H1 (cell line): ENCODE measurements at regions not wholly inside any gene's neighbourhood (a gene's known extent, or its start where the extent isn't known, plus 50 kb on each side); places are given as distances from the start of the nearest gene placed in this dataset.

ENCODE experiments used
- CTCF ChIP-seq, 3 experiments: IDR thresholded peaks; 1 replicate in 2 of 3; 2 replicates in 1 of 3; pipeline versions ENCODE4 v1.5.1 to v1.6.1; 2011; ENCODE audit warnings: low read length in 3 of 3, mild to moderate bottlenecking in 3 of 3, inconsistent platforms in 2 of 3, low read depth in 1 of 3, moderate library complexity in 1 of 3; ENCODE audit not compliant: insufficient read depth in 1 of 3; ENCODE audit errors: control extremely low read depth in 1 of 3
- EP300 ChIP-seq, 2 experiments: IDR thresholded peaks; 1 replicate in 1 of 2; 2 replicates in 1 of 2; pipeline ENCODE4 v1.6.1; 2011 to 2012; ENCODE audit warnings: low read depth in 2 of 2, low read length in 2 of 2, mild to moderate bottlenecking in 2 of 2, borderline replicate concordance in 1 of 2, inconsistent platforms in 1 of 2, moderate library complexity in 1 of 2
- HDAC2 ChIP-seq, 2 experiments: fragments of 300-600 bp in 1 of 2; sonication (generic) in 1 of 2; IDR thresholded peaks; 2 replicates each; pipeline ENCODE4 v1.6.1; 2011 to 2012; ENCODE audit warnings: low read depth in 2 of 2, low read length in 2 of 2, mild to moderate bottlenecking in 2 of 2, moderate library complexity in 2 of 2, borderline replicate concordance in 1 of 2, inconsistent platforms in 1 of 2

- no peak for TF ChIP-seq CTCF (IDR thresholded peaks at IDR 0.05; ENCODE audit: control extremely low read depth in 1 of 3, insufficient read depth in 1 of 3, low read depth in 1 of 3, low read length in 3 of 3)
- TF ChIP-seq HDAC2 (IDR thresholded peaks at IDR 0.05; ENCODE audit: borderline replicate concordance in 1 of 2, low read depth in 2 of 2, low read length in 2 of 2) = no peak
- no peak for TF ChIP-seq EP300 (IDR thresholded peaks at IDR 0.05; ENCODE audit: borderline replicate concordance in 1 of 2, low read depth in 2 of 2, low read length in 2 of 2)
Measured at GRCh38 chr2:43123486-43123885, 102.9 kb downstream of the ZFP36L2 start (continued).
